HG03175 (cell line): ENCODE measurements at regions not wholly inside any gene's neighbourhood (a gene's known extent, or its start where the extent isn't known, plus 50 kb on each side); places are given as distances from the start of the nearest gene placed in this dataset.
A peak's percentile ranks its signal among the peaks of the same experiment; 100 is the strongest.

Experiments used
- ATAC-seq: cut with Tn5 transposase; IDR thresholded peaks from one replicate; pipeline ENCODE4 v1.9.1; 2021; ENCODE audit warnings: mild to moderate bottlenecking, moderate library complexity; ENCODE audit not compliant: unreplicated experiment

DNA sequence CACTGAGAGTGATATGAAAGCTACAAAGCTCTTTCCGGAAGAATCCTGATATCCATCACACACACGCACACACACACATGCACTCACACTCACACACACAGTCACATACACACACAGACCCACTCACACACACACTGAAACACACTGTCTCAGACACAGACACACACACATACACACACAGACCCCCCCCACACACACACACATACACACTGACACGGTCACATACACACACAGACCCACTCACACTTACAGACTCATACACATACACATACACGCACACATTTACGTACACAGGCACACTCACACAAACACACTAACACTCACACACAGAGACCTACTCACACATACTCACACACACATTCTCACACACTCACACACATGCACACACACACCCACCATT, 58.6 kb downstream of the LIG4 start:
- ATAC-seq: no peak

DNA sequence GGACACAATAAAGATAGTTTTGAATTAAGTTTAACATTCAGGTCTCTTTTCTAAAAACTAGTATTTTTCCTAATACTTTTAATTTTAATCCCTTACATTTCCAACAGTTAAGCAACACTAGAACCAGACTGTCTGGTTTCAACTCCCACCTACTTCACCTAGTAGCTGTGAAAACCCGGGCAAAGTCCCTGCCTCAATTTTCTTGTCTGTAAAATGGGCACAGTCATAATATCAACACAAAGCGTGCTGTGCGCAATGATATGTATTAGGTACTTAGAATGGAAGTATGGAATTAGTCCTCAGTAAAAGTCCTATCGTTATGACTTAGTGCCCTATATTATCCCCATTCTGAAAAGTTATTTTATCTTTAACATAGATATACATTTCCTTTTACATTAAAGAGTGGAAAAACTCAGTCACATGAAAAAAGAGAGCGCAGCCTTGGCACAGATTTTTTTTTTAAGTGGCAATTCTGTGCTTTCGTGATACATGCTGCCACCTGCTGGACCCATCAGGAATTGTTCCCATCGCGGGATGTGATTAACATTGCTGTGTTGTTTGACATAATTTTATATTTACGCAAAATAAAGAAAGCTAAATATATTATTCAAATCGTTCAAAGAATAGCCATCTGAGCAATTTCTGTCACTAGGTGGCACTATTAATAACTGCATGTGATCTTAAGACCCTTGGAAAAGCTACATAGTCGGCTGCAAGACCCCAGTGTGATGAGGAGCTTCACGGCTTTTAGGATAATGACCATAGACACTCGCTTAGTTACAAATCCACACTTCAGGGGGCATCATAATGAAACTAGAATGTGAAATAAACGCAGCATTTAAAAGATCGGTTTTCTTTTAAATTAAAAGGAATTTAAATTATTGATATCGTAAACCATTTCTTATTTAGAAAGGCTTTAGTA, 59.9 kb downstream of the LIG4 start:
- ATAC-seq: peak; percentile 73

DNA sequence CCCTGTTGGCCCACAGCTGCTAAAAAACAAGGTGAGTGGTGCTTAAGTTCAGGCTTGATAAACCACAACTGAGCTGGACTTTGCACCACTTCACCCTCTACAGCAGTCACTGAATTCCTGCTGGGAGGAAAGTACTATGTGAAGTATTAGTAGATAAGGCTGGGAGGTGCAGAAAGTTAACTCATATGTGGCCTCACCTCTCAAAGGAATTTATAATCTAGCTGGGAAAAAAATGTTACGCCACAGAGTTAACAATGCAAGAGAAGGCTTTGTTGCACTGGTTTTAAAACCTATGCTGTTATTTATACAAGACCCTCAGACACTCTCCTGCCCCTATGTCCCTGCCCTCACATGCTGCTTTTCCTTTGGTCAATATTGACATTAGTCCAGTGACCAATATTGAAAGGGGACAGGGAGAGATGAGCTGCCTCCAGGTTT, 60.9 kb downstream of the LIG4 start:
- no peak for ATAC-seq

DNA sequence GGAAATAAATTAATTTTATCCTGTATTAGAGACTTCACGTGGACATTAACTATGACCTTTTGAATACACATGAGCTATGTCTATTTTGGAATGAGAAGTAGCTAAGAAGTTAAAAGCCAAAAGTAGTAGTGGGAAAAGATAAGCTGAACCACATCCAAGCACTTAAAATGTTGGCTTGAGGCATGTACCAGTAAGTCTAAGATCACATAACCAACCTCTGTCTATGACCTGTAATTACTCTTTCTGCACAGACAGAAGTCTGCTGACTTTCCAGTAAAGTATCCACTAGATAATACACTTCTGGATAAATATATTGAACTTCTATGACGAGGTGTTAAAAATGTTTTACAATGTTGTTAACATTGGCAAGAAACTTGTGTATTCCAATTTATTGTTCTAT, 68.7 kb downstream of the LIG4 start:
- no peak for ATAC-seq

DNA sequence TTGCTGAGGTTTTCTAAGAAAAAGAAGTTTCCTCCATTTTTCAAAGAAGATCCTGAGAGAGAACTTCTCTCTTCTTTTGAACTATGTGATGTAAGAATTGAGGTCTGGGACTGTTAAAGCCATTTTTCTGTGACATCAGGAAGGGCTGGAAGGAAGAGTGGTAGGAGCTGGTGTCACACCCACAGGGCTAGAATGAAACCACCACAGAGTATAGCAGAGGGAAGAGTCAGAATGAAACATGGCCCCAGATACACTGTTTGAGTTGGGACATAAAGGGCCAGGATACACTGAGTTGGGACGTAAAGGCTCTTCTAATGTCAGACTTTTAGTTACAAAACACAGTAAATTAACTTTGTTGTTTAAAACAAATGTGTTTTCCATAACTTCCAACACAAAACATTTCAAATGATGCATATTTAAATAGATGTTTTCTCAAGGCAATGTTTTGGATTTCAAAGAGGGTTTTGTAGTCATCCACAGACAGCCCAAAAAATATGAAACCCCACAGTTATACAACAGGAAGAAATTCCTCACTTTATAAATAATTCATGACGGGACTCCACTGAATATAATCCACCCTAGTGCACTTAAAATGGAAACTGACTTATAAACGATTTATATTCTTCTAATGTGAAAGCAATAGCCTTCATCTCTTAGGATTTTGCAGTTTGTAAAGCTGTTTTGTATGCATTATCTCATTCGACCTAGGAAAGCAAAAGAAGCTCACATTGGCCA, 72.5 kb downstream of the LIG4 start:
- ATAC-seq: no peak

DNA sequence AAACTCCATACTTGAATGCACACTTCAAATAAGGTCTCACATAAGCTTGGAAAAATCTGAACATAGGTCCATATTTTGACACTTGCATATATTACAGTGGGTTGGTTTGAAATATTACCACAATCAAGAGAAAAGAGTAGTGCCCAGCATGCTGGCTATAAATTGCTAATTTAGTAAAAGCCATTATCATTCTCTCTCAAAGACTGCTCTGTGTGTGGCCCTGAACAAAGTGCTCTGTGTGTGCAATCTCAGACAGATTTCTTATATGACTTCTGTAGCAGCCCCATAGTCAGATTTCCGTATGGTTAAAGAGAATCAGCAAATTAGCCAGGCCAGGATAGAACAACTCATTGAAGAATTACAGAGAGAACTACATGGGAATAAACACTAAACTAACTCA, 78.2 kb downstream of the LIG4 start:
- ATAC-seq: no peak

DNA sequence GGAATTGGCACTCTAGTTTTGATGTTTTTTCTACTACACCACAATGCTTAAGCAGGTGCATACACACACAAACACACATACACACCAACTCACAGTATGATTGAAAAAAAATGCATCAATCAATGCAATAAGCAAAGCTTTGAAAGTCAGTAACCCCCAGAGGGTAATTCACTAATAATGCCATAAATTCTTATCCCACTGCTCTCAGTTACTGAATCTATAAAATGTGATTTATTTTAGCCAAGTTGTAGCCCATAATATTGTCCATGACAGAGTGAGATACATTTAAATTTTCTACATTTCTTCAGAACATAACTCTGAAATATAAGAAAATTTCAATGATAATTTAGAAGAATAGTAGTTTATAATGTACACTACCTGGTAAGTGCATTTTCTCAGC, 87.9 kb downstream of the LIG4 start:
- no peak for ATAC-seq

DNA sequence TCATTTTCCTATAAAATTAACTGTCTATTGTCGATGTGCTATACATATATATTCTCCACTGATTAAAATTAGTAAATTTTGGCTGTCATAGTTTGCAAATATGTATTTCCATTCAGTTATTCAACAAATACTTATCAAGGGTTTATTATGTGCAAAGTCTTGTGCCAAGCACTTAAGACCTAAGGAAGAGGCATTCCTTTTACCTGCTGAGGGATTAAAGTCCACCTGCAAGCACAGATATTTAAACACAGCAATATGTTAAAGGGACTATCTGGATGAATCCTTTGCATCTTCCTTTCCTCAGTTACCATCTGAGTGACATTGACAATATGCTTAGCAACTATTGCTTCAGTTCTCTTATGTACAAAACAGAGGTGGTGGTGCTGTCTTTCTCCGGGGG, 89.3 kb downstream of the LIG4 start:
- ATAC-seq: no peak

DNA sequence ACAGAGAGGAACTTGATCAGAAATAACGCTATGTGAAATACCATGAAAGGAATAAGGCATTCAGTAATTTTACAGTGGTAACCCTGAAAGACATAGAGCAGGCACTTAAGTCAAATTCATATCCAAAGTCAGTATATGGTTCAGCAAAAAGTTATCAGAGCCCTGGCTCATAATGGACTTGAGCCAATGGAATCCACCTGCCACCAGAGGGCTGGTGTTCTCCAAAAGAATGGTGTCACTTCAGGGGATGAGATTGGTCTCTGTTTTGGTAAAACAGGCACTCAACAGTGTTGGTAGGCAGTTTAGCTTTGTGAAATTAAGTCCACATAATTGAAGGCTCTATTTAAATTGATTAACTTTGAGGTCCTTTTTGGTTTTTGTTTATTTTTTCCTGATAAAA, 93.9 kb downstream of the LIG4 start:
- no peak for ATAC-seq

DNA sequence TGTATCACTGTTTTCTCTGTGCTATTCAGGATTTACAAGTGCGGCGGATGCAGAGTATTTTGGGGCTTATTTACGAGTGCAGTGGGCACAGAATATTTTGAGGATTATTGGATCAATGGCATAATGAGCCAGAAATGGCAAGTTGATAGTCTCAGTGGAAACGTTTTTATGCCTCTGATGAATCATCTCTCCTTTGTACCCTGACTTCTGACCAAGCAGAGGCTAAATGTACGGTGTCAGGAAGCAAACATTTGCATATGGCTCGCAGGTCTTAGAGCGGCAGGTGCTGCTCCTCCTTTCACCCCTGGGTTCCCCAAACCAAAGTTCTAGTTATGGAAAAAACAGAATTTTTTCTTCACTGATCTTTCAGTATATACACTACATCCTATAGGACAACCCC, 94.5 kb downstream of the LIG4 start:
- ATAC-seq: no peak

DNA sequence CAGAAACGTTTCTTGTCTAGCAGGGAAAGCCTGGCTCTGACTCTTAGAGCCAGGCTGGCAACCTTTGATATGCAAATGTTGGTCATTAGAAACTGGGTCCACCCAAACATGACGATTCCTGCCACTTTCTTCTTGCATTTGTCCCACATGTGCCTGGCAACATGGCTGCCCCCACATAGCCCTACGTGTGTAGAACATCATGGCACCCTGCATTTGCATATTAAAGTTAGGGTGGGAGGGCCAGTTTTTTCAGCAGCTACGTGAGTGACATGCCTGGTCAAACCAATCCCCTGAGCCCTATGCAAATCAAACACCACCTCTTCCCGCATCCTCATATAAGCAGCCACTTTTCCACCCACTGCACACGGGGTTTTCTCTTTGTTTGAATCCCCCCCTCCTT, 95.0 kb downstream of the LIG4 start:
- ATAC-seq: no peak

DNA sequence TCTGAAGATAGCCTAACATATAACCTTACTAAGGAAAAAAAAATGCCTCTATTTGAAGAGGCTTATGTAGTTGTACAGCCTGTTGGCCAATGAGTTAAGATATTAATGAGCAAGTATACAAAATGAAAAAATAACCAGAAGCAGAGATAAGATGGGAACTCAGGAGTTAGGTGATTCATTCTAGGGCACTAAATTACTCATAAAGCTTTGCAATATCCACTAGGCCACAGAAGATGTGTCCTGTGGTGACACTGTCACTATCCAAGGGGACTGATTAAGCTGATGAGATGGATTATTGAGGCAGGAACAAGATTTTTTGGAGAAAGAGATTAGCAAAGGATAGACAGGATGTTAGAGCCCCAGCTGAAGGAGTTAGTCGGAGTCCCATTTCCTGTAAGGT, 99.6 kb downstream of the LIG4 start:
- ATAC-seq: no peak

DNA sequence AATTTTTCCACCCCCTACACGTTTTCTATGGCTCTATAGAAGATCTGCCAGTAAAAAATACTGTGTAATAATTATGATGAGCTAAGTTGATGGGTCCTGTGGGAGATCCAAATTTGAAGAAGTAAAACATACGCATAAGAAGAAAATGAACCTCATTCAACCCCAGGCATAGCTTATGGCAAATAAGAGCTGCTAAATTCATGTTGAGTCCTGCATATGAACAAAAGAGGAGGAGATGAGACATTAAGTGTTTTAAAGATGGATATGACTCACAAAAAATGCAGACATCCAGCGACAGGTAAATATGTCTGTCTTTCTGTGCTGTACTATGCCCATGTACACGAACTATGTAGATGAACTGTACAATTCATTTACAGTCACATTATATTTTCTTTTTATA, 101.9 kb downstream of the LIG4 start:
- ATAC-seq: no peak

DNA sequence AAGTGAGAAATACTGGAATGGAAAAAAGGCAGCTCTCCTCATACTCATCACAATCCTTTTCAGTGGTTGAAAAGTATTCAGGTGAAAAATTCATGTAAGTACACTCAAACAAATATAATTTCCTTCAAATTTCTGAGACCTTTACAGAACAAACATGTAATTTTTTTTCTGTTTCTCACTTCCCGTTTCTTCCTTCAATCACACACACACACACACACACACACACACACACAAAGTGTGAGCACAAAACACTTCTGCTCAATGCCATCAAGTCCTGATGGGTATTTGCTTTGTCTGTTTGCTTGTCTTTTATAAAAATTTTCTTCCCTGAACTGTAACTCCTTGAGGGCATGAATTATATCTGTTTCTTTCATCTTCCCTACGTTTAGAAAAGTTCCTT, 110.6 kb downstream of the LIG4 start:
- ATAC-seq: no peak

DNA sequence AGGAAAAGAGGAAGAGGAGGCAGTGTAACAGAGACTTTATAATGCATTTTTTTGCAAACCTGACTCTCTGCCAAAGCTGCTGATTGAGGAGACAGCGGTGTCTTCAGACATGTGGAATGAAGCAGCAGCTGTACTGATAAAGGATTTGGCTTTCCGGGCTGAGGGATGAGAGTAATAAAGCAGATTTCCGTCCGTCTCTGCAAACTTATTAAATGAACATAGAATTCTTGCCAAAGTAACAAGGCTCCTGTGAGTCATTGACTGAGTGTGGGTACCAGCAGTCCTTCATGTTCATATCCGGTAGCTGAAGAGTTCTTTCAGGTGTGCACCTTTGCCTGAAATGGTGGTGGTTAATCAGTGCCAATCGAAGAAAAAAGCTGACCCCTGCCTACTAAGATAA, 112.6 kb downstream of the LIG4 start:
- no peak for ATAC-seq

DNA sequence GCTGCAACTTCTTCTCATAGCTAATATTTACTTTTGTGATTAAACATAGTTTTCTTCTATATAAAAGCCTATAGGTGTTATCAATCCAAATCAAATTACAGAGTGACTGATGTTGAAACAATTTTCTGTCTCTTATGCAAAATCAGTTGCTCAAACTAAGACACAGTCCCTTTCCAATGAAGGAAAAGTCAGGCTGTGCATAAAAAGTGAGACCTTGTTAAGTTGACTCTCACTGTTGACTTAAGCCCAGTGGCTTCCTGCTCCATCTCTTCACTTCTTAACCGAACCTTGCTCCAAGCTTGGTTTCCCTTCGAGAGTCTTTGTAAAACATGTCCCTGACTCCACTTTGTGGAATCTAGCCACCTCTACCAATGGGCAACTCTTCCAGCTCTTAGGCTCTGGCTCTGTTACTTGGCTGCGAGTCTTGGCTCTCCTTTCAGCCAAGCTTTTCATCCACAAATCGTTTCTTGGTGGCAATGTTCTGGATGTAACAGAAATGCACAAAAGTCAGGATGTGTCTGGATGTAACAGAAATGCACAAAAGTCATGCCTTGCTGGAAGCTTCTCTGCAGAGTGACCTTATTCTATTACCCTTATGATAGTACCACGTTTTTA, 118.9 kb downstream of the LIG4 start:
- ATAC-seq: no peak

DNA sequence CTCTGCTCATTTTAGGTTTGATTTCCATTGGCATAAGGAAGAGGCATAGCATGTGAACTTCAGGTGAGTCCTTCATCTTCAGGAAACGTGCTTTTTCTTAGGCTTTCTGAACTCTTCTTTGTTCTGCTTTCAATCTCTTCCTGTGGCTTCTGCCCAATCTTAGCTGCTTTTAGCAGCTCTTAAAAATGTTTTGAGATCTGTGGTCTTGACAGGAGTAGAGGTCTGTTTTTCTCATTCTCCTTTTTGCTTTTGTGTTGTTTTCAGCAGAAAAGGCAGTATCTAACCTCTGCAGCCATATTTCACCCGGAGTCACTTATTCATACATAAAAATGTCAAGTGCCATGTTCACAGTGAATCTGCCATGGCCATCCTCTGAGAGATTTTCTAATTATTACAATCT, 120.3 kb downstream of the LIG4 start:
- ATAC-seq: no peak

DNA sequence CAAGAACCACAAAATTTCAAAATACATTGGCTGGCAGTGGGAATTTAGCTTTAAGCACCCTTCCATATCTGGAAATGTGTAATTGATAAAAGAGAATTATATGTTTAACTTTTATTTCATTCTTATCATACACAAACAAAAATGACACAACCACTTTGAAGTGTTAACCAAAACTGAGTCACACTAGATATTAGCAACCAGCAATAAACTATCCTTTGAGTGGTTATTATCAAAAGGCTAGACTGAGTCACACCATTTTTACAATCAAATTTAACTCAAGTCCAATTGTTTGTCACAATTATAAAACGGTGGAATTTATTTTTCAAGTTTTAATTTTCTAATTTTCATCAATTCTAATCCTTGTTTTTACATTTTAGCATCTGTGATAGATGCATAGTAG, 121.7 kb downstream of the LIG4 start:
- ATAC-seq: no peak

DNA sequence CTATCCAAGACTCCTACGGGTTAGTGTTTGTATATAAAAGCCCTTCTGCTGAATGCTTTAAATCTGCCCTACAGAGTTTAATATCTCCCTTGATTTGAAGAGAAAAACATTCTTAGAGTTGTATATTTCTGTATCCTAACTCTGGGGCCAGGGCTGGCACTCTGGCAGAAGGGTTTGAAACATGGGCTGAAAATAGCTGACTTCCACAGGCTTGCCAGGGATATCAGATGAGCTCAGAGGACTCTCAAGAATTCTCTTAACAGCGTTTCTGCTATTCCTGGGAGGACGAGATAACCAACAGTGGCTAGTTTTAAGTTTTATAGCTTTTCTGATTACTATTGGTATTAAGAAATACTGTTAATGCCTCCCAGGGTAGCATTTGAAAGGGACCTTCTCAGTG, 127.5 kb downstream of the LIG4 start:
- ATAC-seq: no peak

DNA sequence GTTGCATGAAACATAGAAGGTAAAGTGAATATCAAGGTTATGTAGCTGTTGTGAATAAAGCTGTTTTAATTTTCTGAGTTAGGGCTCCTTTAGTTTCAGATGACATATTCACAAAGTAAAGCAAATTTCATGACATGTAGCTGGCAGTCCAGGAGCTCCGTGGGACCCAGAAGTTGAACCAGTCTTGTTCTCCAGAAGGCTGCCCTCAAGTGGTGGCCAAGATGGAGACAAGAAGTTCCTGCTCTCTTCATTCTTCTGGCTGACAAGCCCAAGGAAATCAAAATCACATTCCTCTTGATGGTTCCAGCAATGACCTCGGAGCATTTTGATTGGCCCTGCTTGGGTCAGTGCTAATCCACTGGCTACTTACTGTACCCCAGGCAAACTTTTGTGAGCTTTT, 128.7 kb downstream of the LIG4 start:
- no peak for ATAC-seq

DNA sequence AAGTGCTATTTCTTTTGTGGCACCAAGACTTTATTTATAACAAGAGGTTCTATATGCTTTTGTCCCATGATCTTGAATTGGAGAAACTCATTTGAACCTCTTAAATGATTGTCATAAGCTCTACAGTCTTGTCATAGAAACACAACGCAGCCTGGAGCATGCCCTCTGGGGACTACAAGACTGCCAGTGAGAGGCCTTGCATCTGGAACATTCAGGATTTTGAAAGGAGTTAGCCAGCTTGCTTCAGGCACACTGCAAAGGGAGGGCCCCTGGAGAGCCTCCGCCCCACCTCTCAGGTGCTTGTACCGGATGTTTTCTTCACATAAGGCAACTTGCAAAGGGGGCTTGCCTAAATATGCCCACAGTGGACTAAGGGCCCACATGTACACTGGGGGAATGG, 130.5 kb downstream of the LIG4 start:
- ATAC-seq: no peak

DNA sequence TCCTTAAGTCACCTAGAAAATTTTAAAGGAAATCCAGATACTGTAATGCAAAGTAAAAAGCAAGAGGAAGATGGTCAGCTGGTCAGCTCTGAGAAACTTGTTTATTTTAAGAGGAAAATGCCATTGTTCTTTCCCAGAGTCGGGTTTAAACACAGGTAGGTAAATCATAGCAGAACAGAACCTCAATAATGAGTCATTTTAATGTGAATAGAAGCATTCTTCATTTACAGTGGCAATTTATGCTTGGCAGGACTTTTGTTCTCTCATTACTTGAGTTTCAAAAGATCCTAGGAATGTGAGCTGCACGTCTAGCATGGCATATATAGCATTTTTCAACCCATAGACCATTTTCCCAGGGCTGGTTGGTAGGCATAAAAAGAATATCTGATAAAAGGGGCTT, 132.3 kb downstream of the LIG4 start:
- ATAC-seq: no peak
